ENCODE measurements at regions not wholly inside any gene's neighbourhood (a gene's known extent, or its start where the extent isn't known, plus 50 kb on each side); places are given as distances from the start of the nearest gene placed in this dataset.

GRCh38 chr12:58458102-58458501, 462.2 kb downstream of the LRIG3 start:
- peaks cover 8% of the 10 kb centered on the region for H3K27me3 Mint-ChIP-seq
- intact Hi-C loops (cut with micrococcal nuclease), result no loop called here
- H3K79me2 ChIP-seq (ENCODE audit: control insufficient read depth, insufficient read depth, low read length), result no peaks in the 10 kb centered on the region
- peaks cover 0 to 3% (median 0%) of the 10 kb centered on the region in 3 donors for H3K9me3 ChIP-seq (ENCODE audit: control extremely low read depth in 1 of 3, control insufficient read depth in 2 of 3, insufficient read depth in 1 of 3, low read length in 2 of 3)
- no peaks in the 10 kb centered on the region for H3K4me1 ChIP-seq (ENCODE audit: control insufficient read depth in 2 of 2, insufficient read depth in 2 of 2, low read length in 2 of 2)
- no peak for ATAC-seq (ENCODE audit: low read depth)
- WGBS (ENCODE audit: insufficient coverage), result no CpG with 5 or more reads among the region's 1 CpG
- H3K36me3 ChIP-seq (replicated peaks in 1 of 2; ENCODE audit: control extremely low read depth in 1 of 2, control insufficient read depth in 1 of 2, extremely low read depth in 1 of 2, insufficient read depth in 2 of 2, low read length in 1 of 2), result no peaks in the 10 kb centered on the region
- no peak for DNase-seq
- no peak overlapping the region for H3K4me2 ChIP-seq (replicated peaks; ENCODE audit: low read depth, low read length, poor library complexity, severe bottlenecking)
- H3K27ac Mint-ChIP-seq, result no peak overlapping the region
- no peak overlapping the region for H3K4me3 ChIP-seq (ENCODE audit: control extremely low read depth in 1 of 5, extremely low read depth in 1 of 5, insufficient read depth in 1 of 5, low read depth in 2 of 5, low read length in 4 of 5)
- H2AFZ ChIP-seq (ENCODE audit: insufficient read depth, low read depth, low read length, poor library complexity, severe bottlenecking), result no peak overlapping the region
- POLR2A ChIA-PET, result no interaction called here
- no peaks in the 10 kb centered on the region for H3K9me3 Mint-ChIP-seq (ENCODE audit: insufficient read depth)
- no peaks in the 10 kb centered on the region for H4K20me1 ChIP-seq (ENCODE audit: control insufficient read depth, insufficient read depth, low read length, poor library complexity, severe bottlenecking)
- no peak overlapping the region for H3K27ac ChIP-seq (ENCODE audit: low read length in 2 of 2)
- H3K9ac ChIP-seq (ENCODE audit: low read length), result no peak overlapping the region
- CTCF ChIA-PET, result no interaction called here
- no peak for TF ChIP-seq EZH2 (IDR thresholded peaks at IDR 0.05; ENCODE audit: borderline replicate concordance, insufficient read depth, low read depth, low read length, poor library complexity, severe bottlenecking)
- no peak for TF ChIP-seq CTCF (IDR thresholded peaks at IDR 0.05)
- no peaks in the 10 kb centered on the region for H3K4me1 Mint-ChIP-seq
- H3K27me3 ChIP-seq (replicated peaks in 1 of 4; ENCODE audit: control extremely low read depth in 1 of 4, control insufficient read depth in 3 of 4, insufficient read depth in 4 of 4, low read length in 3 of 4), result no peaks in the 10 kb centered on the region
- no peak overlapping the region for H3K4me3 Mint-ChIP-seq

GRCh38 chr12:58459191-58459590, 461.1 kb downstream of the LRIG3 start:
- H3K27ac Mint-ChIP-seq, result no peak overlapping the region

More at GRCh38 chr12:58459191-58459590, 461.1 kb downstream of the LRIG3 start:
- no peaks in the 10 kb centered on the region for H3K27me3 ChIP-seq (replicated peaks in 1 of 4; ENCODE audit: control extremely low read depth in 1 of 4, control insufficient read depth in 3 of 4, insufficient read depth in 4 of 4, low read length in 3 of 4)
- ATAC-seq (ENCODE audit: low read depth) (no peak), DNase-seq (no peak)
- no peak overlapping the region for H3K9ac ChIP-seq (ENCODE audit: low read length)
- no peaks in the 10 kb centered on the region for H3K9me3 ChIP-seq (ENCODE audit: control extremely low read depth in 1 of 3, control insufficient read depth in 2 of 3, insufficient read depth in 1 of 3, low read length in 2 of 3)
- TF ChIP-seq EZH2 (IDR thresholded peaks at IDR 0.05; ENCODE audit: borderline replicate concordance, insufficient read depth, low read depth, low read length, poor library complexity, severe bottlenecking), result no peak
- TF ChIP-seq CTCF (IDR thresholded peaks at IDR 0.05), result no peak
- Mint-ChIP-seq H3K4me3 (no peak overlapping the region), H3K9me3 (ENCODE audit: insufficient read depth) (no peaks in the 10 kb centered on the region), H3K4me1 (no peaks in the 10 kb centered on the region), H3K27me3 (peaks cover 5% of the 10 kb centered on the region)
- no peaks in the 10 kb centered on the region for H3K79me2 ChIP-seq (ENCODE audit: control insufficient read depth, insufficient read depth, low read length)
- H3K27ac ChIP-seq (ENCODE audit: low read length in 2 of 2), result no peak overlapping the region
- H3K4me3 ChIP-seq (ENCODE audit: control extremely low read depth in 1 of 5, extremely low read depth in 1 of 5, insufficient read depth in 1 of 5, low read depth in 2 of 5, low read length in 4 of 5), result no peak overlapping the region
- CTCF ChIA-PET, result no interaction called here
- H3K36me3 ChIP-seq (replicated peaks in 1 of 2; ENCODE audit: control extremely low read depth in 1 of 2, control insufficient read depth in 1 of 2, extremely low read depth in 1 of 2, insufficient read depth in 2 of 2, low read length in 1 of 2), result no peaks in the 10 kb centered on the region
- intact Hi-C loops (cut with micrococcal nuclease), result no loop called here
- H3K4me1 ChIP-seq (ENCODE audit: control insufficient read depth in 2 of 2, insufficient read depth in 2 of 2, low read length in 2 of 2), result no peaks in the 10 kb centered on the region
- no peak overlapping the region for H3K4me2 ChIP-seq (replicated peaks; ENCODE audit: low read depth, low read length, poor library complexity, severe bottlenecking)
- no peaks in the 10 kb centered on the region for H4K20me1 ChIP-seq (ENCODE audit: control insufficient read depth, insufficient read depth, low read length, poor library complexity, severe bottlenecking)
- POLR2A ChIA-PET, result no interaction called here
- H2AFZ ChIP-seq (ENCODE audit: insufficient read depth, low read depth, low read length, poor library complexity, severe bottlenecking), result no peak overlapping the region

Data from B cell (primary cell).